GM21723 (cell line): ENCODE measurements at regions not wholly inside any gene's neighbourhood (a gene's known extent, or its start where the extent isn't known, plus 50 kb on each side); places are given as distances from the start of the nearest gene placed in this dataset.
"Not testable (repeated sequence)": the region's sequence is repeated elsewhere in the genome, so short reads cannot be mapped to it uniquely, and the experiment has no call there.

Source experiments
- ATAC-seq: cut with Tn5 transposase; IDR thresholded peaks from one replicate; pipeline ENCODE4 v1.9.1; 2021; ENCODE audit warnings: mild to moderate bottlenecking, moderate library complexity; ENCODE audit not compliant: unreplicated experiment

GRCh38 chr10:4403638-4404252 lies 422.3 kb upstream of the AKR1E2 start:
- no peak for ATAC-seq

GRCh38 chr10:4401080-4401479 lies 424.9 kb upstream of the AKR1E2 start:
- ATAC-seq = not testable (repeated sequence)

GRCh38 chr10:4399556-4399955 lies 426.5 kb upstream of the AKR1E2 start:
- no peak for ATAC-seq

GRCh38 chr10:4398602-4399001 lies 427.4 kb upstream of the AKR1E2 start:
- no peak for ATAC-seq

- ATAC-seq = no peak
Observed at GRCh38 chr10:4397337-4397736, 428.7 kb upstream of the AKR1E2 start.

- no peak for ATAC-seq
Observed at GRCh38 chr10:4396401-4397283, 429.4 kb upstream of the AKR1E2 start.

GRCh38 chr10:4395731-4396130 lies 430.3 kb upstream of the AKR1E2 start:
- no peak for ATAC-seq

GRCh38 chr10:4394455-4394854 lies 431.6 kb upstream of the AKR1E2 start:
- not testable (repeated sequence) for ATAC-seq

- no peak for ATAC-seq
Observed at GRCh38 chr10:4391683-4392082, 434.3 kb upstream of the AKR1E2 start.

GRCh38 chr10:4390219-4390618 lies 435.8 kb upstream of the AKR1E2 start:
- ATAC-seq = no peak

- ATAC-seq = no peak
Observed at GRCh38 chr10:4385231-4385870, 440.7 kb upstream of the AKR1E2 start.

- ATAC-seq = no peak
Observed at GRCh38 chr10:4384245-4384644, 441.8 kb upstream of the AKR1E2 start.

- no peak for ATAC-seq
Observed at GRCh38 chr10:4383651-4384098, 442.3 kb upstream of the AKR1E2 start.

GRCh38 chr10:4382811-4383210 lies 443.2 kb upstream of the AKR1E2 start:
- no peak for ATAC-seq

GRCh38 chr10:4373612-4374011 lies 452.4 kb upstream of the AKR1E2 start:
- ATAC-seq = no peak

- ATAC-seq = no peak
Observed at GRCh38 chr10:4373098-4373497, 452.9 kb upstream of the AKR1E2 start.

GRCh38 chr10:4372601-4373000 lies 453.4 kb upstream of the AKR1E2 start:
- ATAC-seq = no peak

- no peak for ATAC-seq
Observed at GRCh38 chr10:4371691-4372295, 454.2 kb upstream of the AKR1E2 start.

GRCh38 chr10:4370376-4370775 lies 455.6 kb upstream of the AKR1E2 start:
- ATAC-seq = no peak

GRCh38 chr10:4361581-4361980 lies 464.4 kb upstream of the AKR1E2 start:
- no peak for ATAC-seq

- ATAC-seq = no peak
Observed at GRCh38 chr10:4359003-4359402, 467.0 kb upstream of the AKR1E2 start.
